H9 (cell line): ENCODE measurements at regions not wholly inside any gene's neighbourhood (a gene's known extent, or its start where the extent isn't known, plus 50 kb on each side); places are given as distances from the start of the nearest gene placed in this dataset.

Experiments
- DNase-seq: peaks from one replicate; pipeline ENCODE4 v3.0.0-alpha.2; 2017
- H2AFZ ChIP-seq: one replicate; pipeline ENCODE4 v1.6.1; 2013; ENCODE audit warnings: mild to moderate bottlenecking, low read length, control low read depth, moderate library complexity
- H2AK5ac ChIP-seq: 2 replicates; pipeline ENCODE4 v1.6.1; 2013; ENCODE audit warnings: low read length, control low read depth, mixed read lengths; ENCODE audit not compliant: insufficient read length
- H2BK120ac ChIP-seq: one replicate; pipeline ENCODE4 v1.6.1; 2013; ENCODE audit warnings: low read depth, mild to moderate bottlenecking, low read length, control low read depth, inconsistent platforms; ENCODE audit not compliant: poor library complexity, severe bottlenecking
- H2BK12ac ChIP-seq: 2 replicates; pipeline ENCODE4 v1.6.1; 2013; ENCODE audit warnings: low read length, control low read depth, mixed read lengths, low read depth; ENCODE audit not compliant: insufficient read length
- H2BK15ac ChIP-seq: 2 replicates; pipeline ENCODE4 v1.6.1; 2013; ENCODE audit warnings: low read depth, low read length, control low read depth
- H2BK20ac ChIP-seq: one replicate; pipeline ENCODE4 v1.6.1; 2013; ENCODE audit warnings: low read depth, mild to moderate bottlenecking, low read length, control low read depth, inconsistent platforms; ENCODE audit not compliant: poor library complexity, severe bottlenecking
- H2BK5ac ChIP-seq: 2 replicates; pipeline ENCODE4 v1.6.1; 2013; ENCODE audit warnings: low read length, control low read depth, mixed read lengths; ENCODE audit not compliant: insufficient read length
- H3K14ac ChIP-seq: 2 replicates; pipeline ENCODE4 v1.6.1; 2013; ENCODE audit warnings: low read length, control low read depth; ENCODE audit not compliant: insufficient read depth
- H3K18ac ChIP-seq: 2 replicates; pipeline ENCODE4 v1.6.1; 2013; ENCODE audit warnings: low read depth, mild to moderate bottlenecking, mixed read lengths, low read length, control low read depth; ENCODE audit not compliant: insufficient read length
- H3K23ac ChIP-seq: 2 replicates; pipeline ENCODE4 v1.6.1; 2013; ENCODE audit warnings: low read length, control low read depth, mixed read lengths, low read depth; ENCODE audit not compliant: insufficient read length
- H3K23me2 ChIP-seq: 2 replicates; pipeline ENCODE4 v1.6.1; 2013; ENCODE audit warnings: low read depth, mild to moderate bottlenecking, mixed read lengths, low read length, control low read depth; ENCODE audit not compliant: insufficient read length, poor library complexity, severe bottlenecking
- H3K27ac ChIP-seq: 2 replicates; pipeline ENCODE4 v1.5.1; 2013; ENCODE audit warnings: low read length, control low read depth, mixed read lengths, low read depth; ENCODE audit not compliant: insufficient read length
- H3K27me3 ChIP-seq: 2 replicates; pipeline ENCODE4 v1.6.1; 2013; ENCODE audit warnings: low read length, control low read depth, inconsistent platforms; ENCODE audit not compliant: insufficient read depth
- H3K4ac ChIP-seq: 2 replicates; pipeline ENCODE4 v1.6.1; 2013; ENCODE audit warnings: low read depth, mild to moderate bottlenecking, control low read depth, inconsistent platforms, low read length, moderate library complexity
- H3K4me1 ChIP-seq: 2 replicates; pipeline ENCODE4 v1.6.1; 2013; ENCODE audit warnings: low read length, control low read depth, inconsistent platforms; ENCODE audit not compliant: insufficient read depth
- H3K4me2 ChIP-seq: 2 replicates; pipeline ENCODE4 v1.6.1; 2013; ENCODE audit warnings: low read length, control low read depth, mixed read lengths; ENCODE audit not compliant: insufficient read length, insufficient read depth
- H3K56ac ChIP-seq: 2 replicates; pipeline ENCODE4 v1.6.1; 2013; ENCODE audit warnings: low read depth, mild to moderate bottlenecking, mixed read lengths, low read length, control low read depth; ENCODE audit not compliant: insufficient read length
- H3K79me1 ChIP-seq: 2 replicates; pipeline ENCODE4 v1.6.1; 2013; ENCODE audit warnings: low read depth, mild to moderate bottlenecking, moderate library complexity, low read length, control low read depth, inconsistent platforms; ENCODE audit not compliant: insufficient read depth, poor library complexity, severe bottlenecking
- H3K79me2 ChIP-seq: 2 replicates; pipeline ENCODE4 v1.6.1; 2013; ENCODE audit warnings: low read length, control low read depth, inconsistent platforms; ENCODE audit not compliant: insufficient read depth
- H3K9ac ChIP-seq: 2 replicates; pipeline ENCODE4 v1.6.1; 2013; ENCODE audit warnings: low read length, control low read depth, mixed read lengths; ENCODE audit not compliant: insufficient read length; ENCODE audit errors: extremely low read depth
- H3K9me3 ChIP-seq: one replicate; pipeline ENCODE4 v1.6.1; 2013; ENCODE audit warnings: low read depth, low read length, inconsistent platforms; ENCODE audit not compliant: control insufficient read depth
- H3T11ph ChIP-seq: one replicate; pipeline ENCODE4 v1.6.1; 2013; ENCODE audit warnings: mild to moderate bottlenecking, low read length, control low read depth, inconsistent platforms
- H4K20me1 ChIP-seq: one replicate; pipeline ENCODE4 v1.6.1; 2013; ENCODE audit not compliant: control insufficient read depth, insufficient read length, insufficient read depth
- H4K5ac ChIP-seq: 2 replicates; pipeline ENCODE4 v1.6.1; 2013; ENCODE audit warnings: low read depth, mild to moderate bottlenecking, mixed read lengths, low read length, control low read depth; ENCODE audit not compliant: insufficient read length
- H4K8ac ChIP-seq: replicated peaks from 2 replicates; pipeline ENCODE4 v1.6.1; 2013; ENCODE audit warnings: low read length, control low read depth, mixed read lengths, low read depth; ENCODE audit not compliant: insufficient read length
- H4K91ac ChIP-seq: 2 replicates; pipeline ENCODE4 v1.6.1; 2013; ENCODE audit warnings: low read depth, mild to moderate bottlenecking, moderate library complexity, mixed read lengths, low read length, control low read depth; ENCODE audit not compliant: insufficient read length
- H3K27ac Mint-ChIP-seq, 3 experiments: 2 replicates in 2 of 3; 3 replicates in 1 of 3; pipeline ENCODE4 v1.8.0; 2020 to 2021; ENCODE audit warnings: mixed read lengths in 3 of 3, mild to moderate bottlenecking in 1 of 3, moderate library complexity in 1 of 3
- H3K27me3 Mint-ChIP-seq: 2 replicates; pipeline ENCODE4 v1.8.0; 2021; ENCODE audit warnings: low read depth, mild to moderate bottlenecking, moderate library complexity, mixed read lengths
- H3K36me3 Mint-ChIP-seq, 3 experiments: 2 replicates in 2 of 3; 3 replicates in 1 of 3; pipeline ENCODE4 v1.8.0; 2020 to 2021; ENCODE audit warnings: low read depth in 3 of 3, mixed read lengths in 3 of 3; ENCODE audit not compliant: insufficient read depth in 1 of 3
- H3K4me1 Mint-ChIP-seq, 2 experiments: 2 replicates each; pipeline ENCODE4 v1.8.0; 2020; ENCODE audit warnings: mixed read lengths in 2 of 2
- H3K4me3 Mint-ChIP-seq, 2 experiments: 2 replicates in 1 of 2; 3 replicates in 1 of 2; pipeline ENCODE4 v1.8.0; 2020 to 2021; ENCODE audit warnings: mild to moderate bottlenecking in 2 of 2, mixed read lengths in 2 of 2, moderate library complexity in 1 of 2
- H3K9me3 Mint-ChIP-seq, 2 experiments: 2 replicates in 1 of 2; 3 replicates in 1 of 2; pipeline ENCODE4 v1.8.0; 2020; ENCODE audit warnings: mild to moderate bottlenecking in 2 of 2, mixed read lengths in 2 of 2, moderate library complexity in 1 of 2
- WGBS: extraction: QIAGEN DNeasy Blood & Tissue Kit; methylation state at CpG from one replicate; pipeline ENCODE4 v1.1.7; 2013; ENCODE audit warnings: missing lambda C conversion rate, low lambda C conversion rate, mixed read lengths; ENCODE audit not compliant: insufficient read length; ENCODE audit errors: extremely low coverage; 5-methylcytosine and 5-hydroxymethylcytosine counted together
- TF ChIP-seq, protein P1 (sequence below): fragments of 200-600 bp; sonication (generic); conservative IDR thresholded peaks from 3 replicates; pipeline ENCODE4 v1.8.0; 2021; ENCODE audit warnings: antibody characterized with exemption, mild to moderate bottlenecking

- Histone ChIP-seq H3K18ac (no peak overlapping the region), H3K79me2 (no peaks in the 10 kb centered on the region), H3K4me1 (no peaks in the 10 kb centered on the region; the same call in 1 of the 2 replicates), H3K4ac (no peak overlapping the region), H2AFZ (no peak overlapping the region), H4K8ac (no peak overlapping the region), H4K5ac (no peak overlapping the region), H4K91ac (no peak overlapping the region), H4K20me1 (no peaks in the 10 kb centered on the region), H3K23ac (no peak overlapping the region), H2BK20ac (no peak overlapping the region), H3K9ac (no peak overlapping the region), H3K14ac (no peak overlapping the region), H3K27me3 (no peaks in the 10 kb centered on the region), H2BK120ac (no peak overlapping the region), H3K4me2 (no peak overlapping the region), H2BK12ac (no peak overlapping the region), H3K56ac (no peak overlapping the region), H2AK5ac (no peak overlapping the region), H2BK15ac (no peak overlapping the region), H3K27ac (no peak overlapping the region), H3T11ph (no peak overlapping the region), H3K23me2 (no peaks in the 10 kb centered on the region), H2BK5ac (no peak overlapping the region), H3K9me3 (no peaks in the 10 kb centered on the region), H3K79me1 (no peaks in the 10 kb centered on the region)
- no CpG with 5 or more reads among the region's 12 CpGs for WGBS
- no peak for DNase-seq
- TF ChIP-seq, protein P1, sequence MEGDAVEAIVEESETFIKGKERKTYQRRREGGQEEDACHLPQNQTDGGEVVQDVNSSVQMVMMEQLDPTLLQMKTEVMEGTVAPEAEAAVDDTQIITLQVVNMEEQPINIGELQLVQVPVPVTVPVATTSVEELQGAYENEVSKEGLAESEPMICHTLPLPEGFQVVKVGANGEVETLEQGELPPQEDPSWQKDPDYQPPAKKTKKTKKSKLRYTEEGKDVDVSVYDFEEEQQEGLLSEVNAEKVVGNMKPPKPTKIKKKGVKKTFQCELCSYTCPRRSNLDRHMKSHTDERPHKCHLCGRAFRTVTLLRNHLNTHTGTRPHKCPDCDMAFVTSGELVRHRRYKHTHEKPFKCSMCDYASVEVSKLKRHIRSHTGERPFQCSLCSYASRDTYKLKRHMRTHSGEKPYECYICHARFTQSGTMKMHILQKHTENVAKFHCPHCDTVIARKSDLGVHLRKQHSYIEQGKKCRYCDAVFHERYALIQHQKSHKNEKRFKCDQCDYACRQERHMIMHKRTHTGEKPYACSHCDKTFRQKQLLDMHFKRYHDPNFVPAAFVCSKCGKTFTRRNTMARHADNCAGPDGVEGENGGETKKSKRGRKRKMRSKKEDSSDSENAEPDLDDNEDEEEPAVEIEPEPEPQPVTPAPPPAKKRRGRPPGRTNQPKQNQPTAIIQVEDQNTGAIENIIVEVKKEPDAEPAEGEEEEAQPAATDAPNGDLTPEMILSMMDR = no peak
- Mint-ChIP-seq H3K27ac (no peak overlapping the region), H3K4me1 (peaks cover 9 to 16% of the 10 kb centered on the region in 2 experiments), H3K36me3 (no peaks in the 10 kb centered on the region), H3K4me3 (no peak overlapping the region), H3K27me3 (peaks cover 7% of the 10 kb centered on the region), H3K9me3 (no peaks in the 10 kb centered on the region; a peak in 1 of 5 replicates)
Measured at GRCh38 chr16:86881118-86881510, 302.8 kb downstream of the FOXL1 start.
